ENCODE measurements at regions not wholly inside any gene's neighbourhood (a gene's known extent, or its start where the extent isn't known, plus 50 kb on each side); places are given as distances from the start of the nearest gene placed in this dataset.

- H3K4me3 ChIP-seq (ENCODE audit: low read depth in 2 of 2, low read length in 2 of 2), result no peak overlapping the region
- ChIA-PET CTCF (no interaction called here), POLR2A (interaction anchor here (0.7 kb wide), 1 partner anchor 14 kb away, joined by 3 read pairs; no protein-coding TSS in a partner anchor)
- in situ Hi-C loops (cut with HindIII; ENCODE audit: low pct_unique_long_range_greater_than_20kb, low sequenced_read_pairs), result no loop called here
- TF ChIP-seq CTCF (IDR thresholded peaks at IDR 0.05), result no peak
- TF ChIP-seq SIN3A (IDR thresholded peaks at IDR 0.05; ENCODE audit: borderline replicate concordance, insufficient read depth, low read depth, low read length), result no peak
- TF ChIP-seq POLR2AphosphoS5 (IDR thresholded peaks at IDR 0.05; ENCODE audit: low read depth, low read length), result no peak
- TF ChIP-seq, protein P1, sequence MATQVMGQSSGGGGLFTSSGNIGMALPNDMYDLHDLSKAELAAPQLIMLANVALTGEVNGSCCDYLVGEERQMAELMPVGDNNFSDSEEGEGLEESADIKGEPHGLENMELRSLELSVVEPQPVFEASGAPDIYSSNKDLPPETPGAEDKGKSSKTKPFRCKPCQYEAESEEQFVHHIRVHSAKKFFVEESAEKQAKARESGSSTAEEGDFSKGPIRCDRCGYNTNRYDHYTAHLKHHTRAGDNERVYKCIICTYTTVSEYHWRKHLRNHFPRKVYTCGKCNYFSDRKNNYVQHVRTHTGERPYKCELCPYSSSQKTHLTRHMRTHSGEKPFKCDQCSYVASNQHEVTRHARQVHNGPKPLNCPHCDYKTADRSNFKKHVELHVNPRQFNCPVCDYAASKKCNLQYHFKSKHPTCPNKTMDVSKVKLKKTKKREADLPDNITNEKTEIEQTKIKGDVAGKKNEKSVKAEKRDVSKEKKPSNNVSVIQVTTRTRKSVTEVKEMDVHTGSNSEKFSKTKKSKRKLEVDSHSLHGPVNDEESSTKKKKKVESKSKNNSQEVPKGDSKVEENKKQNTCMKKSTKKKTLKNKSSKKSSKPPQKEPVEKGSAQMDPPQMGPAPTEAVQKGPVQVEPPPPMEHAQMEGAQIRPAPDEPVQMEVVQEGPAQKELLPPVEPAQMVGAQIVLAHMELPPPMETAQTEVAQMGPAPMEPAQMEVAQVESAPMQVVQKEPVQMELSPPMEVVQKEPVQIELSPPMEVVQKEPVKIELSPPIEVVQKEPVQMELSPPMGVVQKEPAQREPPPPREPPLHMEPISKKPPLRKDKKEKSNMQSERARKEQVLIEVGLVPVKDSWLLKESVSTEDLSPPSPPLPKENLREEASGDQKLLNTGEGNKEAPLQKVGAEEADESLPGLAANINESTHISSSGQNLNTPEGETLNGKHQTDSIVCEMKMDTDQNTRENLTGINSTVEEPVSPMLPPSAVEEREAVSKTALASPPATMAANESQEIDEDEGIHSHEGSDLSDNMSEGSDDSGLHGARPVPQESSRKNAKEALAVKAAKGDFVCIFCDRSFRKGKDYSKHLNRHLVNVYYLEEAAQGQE (IDR thresholded peaks at IDR 0.05; ENCODE audit: insufficient read depth in 1 of 2, low read depth in 2 of 2, low read length in 1 of 2), result no peak
- TF ChIP-seq TCF7L2 (IDR thresholded peaks at IDR 0.05; ENCODE audit: low read depth, low read length), result no peak
- H3K36me3 ChIP-seq (ENCODE audit: control insufficient read depth, insufficient read depth, low read length), result no peaks in the 10 kb centered on the region
- no peaks in the 10 kb centered on the region for H3K4me1 ChIP-seq (ENCODE audit: control insufficient read depth, insufficient read depth, low read length)
- no peak overlapping the region for H3K27ac ChIP-seq (ENCODE audit: low read length)
- DNase-seq (ENCODE audit: low read depth, low spot score) (no peak), ATAC-seq (no peak)
- intact Hi-C loops (cut with micrococcal nuclease; ENCODE audit: unreplicated experiment), result no loop called here
- no peaks in the 10 kb centered on the region for H3K9me3 ChIP-seq (ENCODE audit: control insufficient read depth, insufficient read depth, low read depth, low read length)
- BruUV-seq (replicated peaks), result no TSS peak
- no peaks in the 10 kb centered on the region for H3K27me3 ChIP-seq (ENCODE audit: control insufficient read depth, insufficient read depth, low read length)
Measured at GRCh38 chr4:128587382-128587781, 222.1 kb upstream of the JADE1 start.

- no peak overlapping the region for H3K27ac ChIP-seq (ENCODE audit: low read length)
- intact Hi-C loops (cut with micrococcal nuclease; ENCODE audit: unreplicated experiment) (no loop called here), in situ Hi-C loops (cut with HindIII; ENCODE audit: low pct_unique_long_range_greater_than_20kb, low sequenced_read_pairs) (no loop called here)
- H3K36me3 ChIP-seq (ENCODE audit: control insufficient read depth, insufficient read depth, low read length), result no peaks in the 10 kb centered on the region
- no peak overlapping the region for H3K4me3 ChIP-seq (ENCODE audit: low read depth in 2 of 2, low read length in 2 of 2)
- DNase-seq (ENCODE audit: low read depth, low spot score) (no peak), ATAC-seq (no peak)
- ChIA-PET CTCF (no interaction called here), POLR2A (no interaction called here)
- no peaks in the 10 kb centered on the region for H3K4me1 ChIP-seq (ENCODE audit: control insufficient read depth, insufficient read depth, low read length)
- TF ChIP-seq POLR2AphosphoS5 (IDR thresholded peaks at IDR 0.05; ENCODE audit: low read depth, low read length) (no peak), SIN3A (IDR thresholded peaks at IDR 0.05; ENCODE audit: borderline replicate concordance, insufficient read depth, low read depth, low read length) (no peak), CTCF (IDR thresholded peaks at IDR 0.05) (no peak), TCF7L2 (IDR thresholded peaks at IDR 0.05; ENCODE audit: low read depth, low read length) (no peak)
- TF ChIP-seq, protein P1 (IDR thresholded peaks at IDR 0.05; ENCODE audit: insufficient read depth in 1 of 2, low read depth in 2 of 2, low read length in 1 of 2), result no peak
- no TSS peak for BruUV-seq (replicated peaks)
- H3K27me3 ChIP-seq (ENCODE audit: control insufficient read depth, insufficient read depth, low read length), result no peaks in the 10 kb centered on the region
- no peaks in the 10 kb centered on the region for H3K9me3 ChIP-seq (ENCODE audit: control insufficient read depth, insufficient read depth, low read depth, low read length)
Measured at GRCh38 chr4:128583753-128584712, 225.5 kb upstream of the JADE1 start.
